GM23338 (cell line): ENCODE measurements at regions not wholly inside any gene's neighbourhood (a gene's known extent, or its start where the extent isn't known, plus 50 kb on each side); places are given as distances from the start of the nearest gene placed in this dataset.

Experiments used
- ATAC-seq: fragments of 200-7000 bp; cut with Tn5 transposase; 3 replicates; pipeline ENCODE4 v1.9.1; 2020
- DNase-seq: peaks from one replicate; pipeline ENCODE4 v3.0.0-alpha.2; 2015; ENCODE audit warnings: low spot score
- H2AFZ ChIP-seq: fragments of 200-600 bp; sonication (generic); 2 replicates; pipeline ENCODE4 v1.8.0; 2016; ENCODE audit warnings: antibody characterized with exemption, mild to moderate bottlenecking, moderate library complexity
- H3F3A ChIP-seq: fragments of 200-600 bp; sonication (generic); replicated peaks from 2 replicates; pipeline ENCODE4 v1.8.0; 2017; ENCODE audit warnings: antibody characterized with exemption, mixed run types, low read depth
- H3K27ac ChIP-seq: fragments of 200-600 bp; sonication (generic); 2 replicates; pipeline ENCODE4 v1.6.1; 2016; ENCODE audit warnings: low read depth
- H3K27me3 ChIP-seq: fragments of 200-600 bp; sonication (generic); 2 replicates; pipeline ENCODE4 v1.8.0; 2016; ENCODE audit warnings: mild to moderate bottlenecking, mixed run types, moderate library complexity; ENCODE audit not compliant: insufficient read depth
- H3K36me3 ChIP-seq: fragments of 200-600 bp; sonication (generic); 2 replicates; pipeline ENCODE4 v1.8.0; 2016; ENCODE audit warnings: mild to moderate bottlenecking; ENCODE audit not compliant: insufficient read depth
- H3K4me1 ChIP-seq: fragments of 200-600 bp; sonication (generic); 2 replicates; pipeline ENCODE4 v1.8.0; 2016; ENCODE audit warnings: mild to moderate bottlenecking, moderate library complexity; ENCODE audit not compliant: insufficient read depth
- H3K4me2 ChIP-seq: fragments of 200-600 bp; sonication (generic); 2 replicates; pipeline ENCODE4 v1.7.1; 2017; ENCODE audit warnings: mixed run types
- H3K4me3 ChIP-seq: fragments of 200-600 bp; sonication (generic); 2 replicates; pipeline ENCODE4 v1.6.1; 2016; ENCODE audit warnings: mixed run types
- H3K79me2 ChIP-seq: fragments of 200-600 bp; sonication (generic); replicated peaks from 2 replicates; pipeline ENCODE4 v1.8.0; 2017; ENCODE audit warnings: mild to moderate bottlenecking; ENCODE audit not compliant: insufficient read depth
- H3K9me2 ChIP-seq: fragments of 200-600 bp; sonication (generic); 2 replicates; pipeline ENCODE4 v1.8.0; 2017; ENCODE audit not compliant: insufficient read depth
- H4K20me1 ChIP-seq: fragments of 200-600 bp; sonication (generic); replicated peaks from 2 replicates; pipeline ENCODE4 v1.8.0; 2017; ENCODE audit warnings: mild to moderate bottlenecking; ENCODE audit not compliant: insufficient read depth
- H3K27ac Mint-ChIP-seq: 2 replicates; pipeline ENCODE4 v1.8.0; 2020; ENCODE audit warnings: inconsistent platforms, mild to moderate bottlenecking, moderate library complexity, mixed read lengths
- H3K27me3 Mint-ChIP-seq: 3 replicates; pipeline ENCODE4 v1.8.0; 2022; ENCODE audit warnings: low read depth, mild to moderate bottlenecking, moderate library complexity, mixed read lengths, inconsistent platforms; ENCODE audit not compliant: insufficient read depth, poor library complexity
- H3K36me3 Mint-ChIP-seq: 3 replicates; pipeline ENCODE4 v1.8.0; 2021; ENCODE audit warnings: low read depth, mild to moderate bottlenecking, inconsistent platforms, moderate library complexity, mixed read lengths
- H3K4me1 Mint-ChIP-seq: 3 replicates; pipeline ENCODE4 v1.8.0; 2020; ENCODE audit warnings: mild to moderate bottlenecking, inconsistent platforms, mixed read lengths
- H3K4me3 Mint-ChIP-seq: 3 replicates; pipeline ENCODE4 v1.8.0; 2021; ENCODE audit warnings: moderate library complexity, mild to moderate bottlenecking, inconsistent platforms, mixed read lengths
- H3K9me3 Mint-ChIP-seq: 3 replicates; pipeline ENCODE4 v1.8.0; 2020; ENCODE audit warnings: moderate library complexity, mild to moderate bottlenecking, inconsistent platforms, mixed read lengths
- EZH2 ChIP-seq: fragments of 200-600 bp; sonication (generic); IDR thresholded peaks from one replicate; pipeline ENCODE4 v1.8.0; 2017; ENCODE audit warnings: antibody characterized with exemption, mild to moderate bottlenecking, low read depth; ENCODE audit not compliant: unreplicated experiment
- EZH2phosphoT487 ChIP-seq: fragments of 200-600 bp; sonication (generic); IDR thresholded peaks from one replicate; pipeline ENCODE4 v1.8.1; 2018; ENCODE audit warnings: antibody characterized with exemption; ENCODE audit not compliant: unreplicated experiment
- JUNB ChIP-seq: IDR thresholded peaks from one replicate; pipeline ENCODE4 v1.6.1; 2016; ENCODE audit warnings: antibody characterized with exemption; ENCODE audit not compliant: unreplicated experiment
- REST ChIP-seq: IDR thresholded peaks from one replicate; pipeline ENCODE4 v1.6.1; 2018; ENCODE audit warnings: antibody characterized with exemption; ENCODE audit not compliant: unreplicated experiment
- STAT1 ChIP-seq: IDR thresholded peaks from one replicate; pipeline ENCODE4 v1.6.1; 2016; ENCODE audit warnings: antibody characterized with exemption; ENCODE audit not compliant: unreplicated experiment
- ZNF114 ChIP-seq: fragments of 250-450 bp; sonication (Bioruptor Pico); IDR thresholded peaks from 2 replicates; pipeline ENCODE4 v1.5.0; 2020; ENCODE audit warnings: mild to moderate bottlenecking, moderate library complexity
- ZNF331 ChIP-seq: fragments of 250-450 bp; sonication (Bioruptor Pico); IDR thresholded peaks from 2 replicates; pipeline ENCODE4 v1.5.0; 2020; ENCODE audit warnings: low read depth, mild to moderate bottlenecking, moderate library complexity
- ZNF462 ChIP-seq: fragments of 250-450 bp; sonication (Bioruptor Pico); IDR thresholded peaks from 2 replicates; pipeline ENCODE4 v1.5.0; 2020; ENCODE audit warnings: mild to moderate bottlenecking, moderate library complexity

GRCh38 chr5:133866160-133866902 is 102.1 kb downstream of the C5orf15 start (continued):
- TF ChIP-seq ZNF462 (CRISPR knock-in tag), result no peak
- TF ChIP-seq ZNF114, result no peak
- no peak for TF ChIP-seq EZH2phosphoT487

- Mint-ChIP-seq H3K4me1 (no peaks in the 10 kb centered on the region; the same call in 2 of the 3 replicates), H3K4me3 (no peak overlapping the region), H3K27me3 (peaks cover 5% of the 10 kb centered on the region), H3K36me3 (no peaks in the 10 kb centered on the region), H3K27ac (no peak overlapping the region), H3K9me3 (peaks cover 11% of the 10 kb centered on the region; the same call in 1 of the 3 replicates)
- DNase-seq (no peak), ATAC-seq (no peak)
- Histone ChIP-seq H3K79me2 (no peaks in the 10 kb centered on the region), H3K9me2 (no peaks in the 10 kb centered on the region), H2AFZ (no peak overlapping the region), H3K4me1 (no peaks in the 10 kb centered on the region), H3K4me2 (no peak overlapping the region), H3F3A (no peaks in the 10 kb centered on the region), H3K4me3 (no peak overlapping the region), H4K20me1 (no peaks in the 10 kb centered on the region; the same call in 1 of the 2 replicates), H3K36me3 (no peaks in the 10 kb centered on the region), H3K27ac (no peak overlapping the region), H3K27me3 (no peaks in the 10 kb centered on the region)
- TF ChIP-seq REST (no peak), JUNB (no peak), EZH2 (no peak), ZNF331 (no peak), ZNF114 (no peak), STAT1 (no peak)
Observed at GRCh38 chr5:133865113-133865512, 103.3 kb downstream of the C5orf15 start.
